Mucosa of gallbladder (tissue), 1 donor: ENCODE measurements at regions not wholly inside any gene's neighbourhood (a gene's known extent, or its start where the extent isn't known, plus 50 kb on each side); places are given as distances from the start of the nearest gene placed in this dataset.
"Not testable (repeated sequence)": the region's sequence is repeated elsewhere in the genome, so short reads cannot be mapped to it uniquely, and the experiment has no call there.

Experiments
- DNase-seq: peaks from one replicate; pipeline ENCODE4 v3.0.0-alpha.2; 2020; ENCODE audit warnings: low spot score
- donor health status: DM: no; HTN: no; CAD: no.

DNA sequence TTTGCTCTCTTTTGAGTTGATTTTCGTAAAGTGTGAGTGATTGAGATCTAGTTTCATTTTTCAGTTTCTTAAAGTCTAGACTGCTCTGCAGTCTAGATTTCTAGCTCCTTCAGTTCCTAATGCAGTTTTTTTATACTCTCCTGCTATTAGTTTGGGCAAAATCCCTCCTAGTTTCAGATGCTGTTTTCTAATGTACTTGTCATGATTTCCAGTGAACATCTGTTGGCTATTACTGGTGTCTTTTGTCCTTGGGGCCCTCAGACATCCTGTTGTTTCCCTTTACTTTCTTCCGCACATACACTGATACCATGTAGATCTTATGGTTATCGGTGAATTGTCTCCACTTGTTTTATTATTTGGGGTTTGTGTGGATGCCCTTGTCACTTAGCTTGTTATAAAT is 292.1 kb downstream of the TDRD3 start:
- no peak for DNase-seq

DNA sequence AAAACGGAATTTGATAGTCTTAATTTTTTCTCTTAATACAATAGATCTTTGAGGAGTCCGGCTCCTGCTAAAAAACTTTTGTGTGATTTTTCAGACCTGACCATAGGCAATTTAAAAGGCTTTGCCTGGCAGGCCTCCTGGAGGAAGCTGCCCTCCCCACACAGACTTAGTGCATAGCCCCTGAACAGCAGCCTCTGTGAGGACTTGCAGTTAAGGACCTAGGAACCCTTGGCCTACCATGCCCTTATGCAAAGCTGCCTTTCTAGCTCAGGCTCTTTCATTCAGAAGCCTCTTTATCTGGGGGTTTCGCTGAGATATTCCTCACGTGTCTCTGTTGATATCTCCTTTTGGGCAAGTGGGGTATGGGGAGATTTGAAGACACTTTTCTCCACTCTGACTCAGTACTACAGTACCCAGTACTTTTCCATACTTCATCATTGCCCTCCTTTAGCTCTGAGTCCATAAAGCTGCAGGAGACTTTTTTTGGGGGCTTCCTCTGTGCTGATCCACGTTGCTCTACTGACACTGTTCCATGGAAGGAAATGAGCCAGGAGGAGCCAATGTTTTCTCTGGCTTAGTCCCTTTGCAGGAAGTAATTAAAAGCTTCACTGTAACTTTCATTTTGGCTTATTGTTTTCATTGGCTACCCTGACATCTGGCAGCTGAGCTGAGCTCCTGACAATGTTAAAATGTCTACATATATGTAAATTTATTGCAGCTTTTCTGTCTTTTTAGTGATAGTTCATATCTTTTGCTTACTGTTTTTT is 283.1 kb downstream of the TDRD3 start:
- DNase-seq, result no peak

DNA sequence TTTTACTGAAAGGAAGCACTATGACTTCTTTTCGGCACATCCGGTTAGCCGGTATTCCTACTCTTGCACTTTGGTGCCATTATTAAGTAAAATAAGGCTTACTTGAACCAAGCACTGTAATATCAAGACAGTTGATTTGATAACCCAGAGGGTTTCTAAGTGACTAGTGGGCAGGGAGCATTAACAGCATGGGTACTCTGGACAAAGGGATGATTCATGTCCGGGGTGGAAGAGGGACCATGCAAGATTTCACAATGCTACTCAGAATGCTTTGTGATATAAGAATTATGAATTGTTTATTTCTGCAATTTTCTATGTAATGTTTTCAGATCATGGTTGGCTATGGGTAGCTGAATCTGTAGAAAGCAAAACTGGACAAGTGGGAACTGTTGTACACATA is 282.1 kb downstream of the TDRD3 start:
- no peak for DNase-seq

DNA sequence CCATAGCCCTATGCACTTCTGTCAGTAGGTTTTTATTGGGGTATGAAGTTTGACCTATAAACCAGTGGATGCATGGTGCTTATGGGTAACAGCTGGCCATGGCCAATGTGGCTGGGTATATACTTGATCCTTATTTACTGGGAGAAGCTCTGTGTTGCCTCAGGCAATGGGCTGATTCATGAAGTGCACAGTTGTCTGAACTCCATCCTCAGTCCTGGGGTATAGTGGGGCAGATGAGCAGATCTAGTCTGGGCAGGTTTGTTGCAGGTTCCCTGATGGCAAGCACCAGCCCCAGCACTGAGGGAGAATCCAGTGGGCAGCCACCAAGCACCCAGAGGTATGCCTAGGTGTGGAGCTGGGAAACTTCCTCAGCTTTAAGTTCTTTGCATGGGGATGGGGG is 274.4 kb downstream of the TDRD3 start:
- DNase-seq, result no peak

DNA sequence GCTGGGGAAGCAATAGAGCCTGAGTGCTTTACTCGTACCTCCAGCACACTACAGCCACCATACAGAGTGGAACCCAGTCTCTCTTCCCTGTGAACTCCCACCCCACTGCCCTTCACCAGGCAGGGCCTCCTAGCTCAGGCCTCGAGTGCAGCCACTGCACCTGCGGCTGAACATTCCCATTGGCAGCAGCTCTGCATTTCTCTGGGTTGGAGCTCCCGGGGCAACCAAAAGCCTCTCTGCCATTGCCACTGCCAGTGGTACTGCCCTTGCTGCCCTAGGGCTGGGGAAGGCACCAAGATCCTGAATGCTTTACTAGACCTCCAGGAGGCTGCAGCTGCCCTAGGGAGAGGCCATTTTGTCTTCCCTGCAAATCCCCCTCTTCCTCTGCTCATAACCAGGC is 266.8 kb downstream of the TDRD3 start:
- DNase-seq, result no peak

DNA sequence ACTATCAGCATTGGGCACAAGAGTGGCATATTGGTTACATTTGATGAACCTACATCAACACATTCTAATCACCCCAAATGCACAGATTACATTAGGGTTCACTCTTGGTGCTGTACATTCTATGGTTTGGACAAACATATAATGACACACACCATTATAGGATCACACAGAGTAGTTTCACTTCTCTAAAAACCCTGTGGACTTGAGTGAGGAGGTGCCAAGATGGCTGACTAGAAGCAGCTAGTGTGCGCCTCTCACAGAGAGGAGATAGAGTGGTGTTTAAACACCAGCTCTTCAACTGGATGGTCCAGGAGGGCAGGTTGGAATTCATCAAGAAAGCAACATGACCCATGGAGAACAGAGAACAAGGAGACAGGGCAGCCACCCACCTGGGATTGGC is 265.6 kb downstream of the TDRD3 start:
- no peak for DNase-seq

DNA sequence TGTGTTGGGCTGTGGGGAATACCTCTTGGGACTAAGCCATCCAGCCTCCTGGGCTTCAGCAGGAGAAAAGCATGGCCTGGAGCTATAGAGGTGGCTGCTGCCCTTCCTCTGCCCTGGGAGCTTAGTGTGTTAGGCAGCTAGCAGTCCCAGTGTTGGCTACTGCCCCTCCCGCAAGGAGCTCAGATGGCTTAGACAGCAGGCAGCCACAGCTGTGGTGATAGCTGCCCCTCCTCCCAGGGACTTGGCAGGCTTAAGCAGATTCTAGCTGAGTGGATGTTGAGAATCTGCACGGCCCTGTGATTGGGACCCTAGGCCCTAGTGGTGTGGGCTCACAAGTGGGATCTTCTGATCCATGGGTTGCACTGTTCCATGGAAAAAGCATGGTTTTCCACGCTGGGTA is 264.5 kb downstream of the TDRD3 start:
- no peak for DNase-seq

DNA sequence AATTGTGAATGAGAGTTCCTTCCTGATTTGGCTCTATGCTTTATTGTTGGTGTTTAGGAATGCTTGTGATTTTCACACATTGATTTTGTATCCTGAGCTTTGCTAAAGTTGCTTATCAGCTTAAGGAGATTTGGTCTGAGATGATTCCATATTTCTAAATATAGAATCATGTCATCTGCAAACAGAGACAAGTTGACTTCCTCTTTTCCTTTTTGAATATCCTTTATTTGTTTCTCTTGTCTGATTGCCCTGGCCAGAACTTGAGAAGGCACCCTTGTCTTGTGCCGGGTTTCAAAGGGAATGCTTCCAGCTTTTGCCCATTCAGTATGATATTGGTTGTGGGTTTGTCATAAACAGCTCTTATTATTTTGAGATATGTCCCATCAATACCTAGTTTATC is 260.6 kb downstream of the TDRD3 start:
- DNase-seq, result not testable (repeated sequence)

DNA sequence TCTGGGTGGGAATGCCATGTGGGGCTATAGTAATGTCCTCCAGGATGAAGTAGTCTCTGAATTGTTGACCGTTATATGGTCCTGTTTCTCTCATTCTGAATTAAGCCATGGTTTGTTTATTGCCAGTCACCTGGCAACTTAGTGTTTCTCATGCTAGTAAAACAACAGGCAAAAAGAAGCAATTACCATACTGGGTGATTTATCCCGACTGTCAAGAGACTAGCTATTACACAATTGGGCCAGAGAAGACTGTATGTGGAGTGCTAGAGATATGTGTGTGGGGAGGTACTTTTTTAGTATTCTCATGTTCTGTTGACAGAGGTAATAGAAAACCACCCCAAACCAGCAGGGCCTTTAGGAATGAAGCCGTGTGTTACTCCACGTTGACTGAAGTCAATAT is 258.2 kb downstream of the TDRD3 start:
- DNase-seq, result no peak

DNA sequence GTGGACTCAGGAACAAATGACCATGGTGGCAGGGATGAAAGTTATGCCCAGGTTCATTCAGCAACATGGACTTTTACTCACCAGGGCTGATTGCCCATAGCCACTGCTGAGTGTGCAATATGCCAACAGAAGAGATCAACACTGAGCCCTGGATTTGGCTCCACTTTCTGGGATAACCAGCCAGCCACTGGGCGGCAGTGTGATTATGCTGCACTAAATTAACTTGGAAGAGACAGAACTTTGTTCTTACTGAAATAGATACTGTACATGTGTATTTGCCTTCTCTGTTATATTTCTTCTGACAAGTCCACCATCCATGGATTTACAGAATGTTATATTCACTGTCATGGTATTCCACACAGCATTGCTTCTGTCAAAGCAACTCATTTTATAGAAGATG is 257.4 kb downstream of the TDRD3 start:
- DNase-seq, result no peak

DNA sequence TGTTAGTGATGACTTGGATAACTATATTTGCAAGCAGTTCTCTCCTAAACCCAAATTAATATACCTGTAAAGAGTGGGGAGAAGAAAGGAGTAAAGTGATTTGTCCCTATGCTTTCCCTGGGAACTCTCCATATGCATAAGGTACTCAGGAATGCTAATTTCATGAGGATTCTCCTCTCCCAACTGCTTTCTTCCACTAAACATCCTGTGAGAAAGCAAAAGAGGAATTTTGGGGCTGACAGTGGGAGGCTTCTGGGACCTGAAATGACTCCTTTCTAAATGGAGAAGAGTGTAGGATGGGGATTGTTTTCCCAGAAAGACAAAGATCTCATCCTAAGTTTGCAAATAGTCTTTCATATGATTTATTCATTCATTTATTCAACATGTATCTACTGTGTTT is 250.5 kb downstream of the TDRD3 start:
- no peak for DNase-seq

DNA sequence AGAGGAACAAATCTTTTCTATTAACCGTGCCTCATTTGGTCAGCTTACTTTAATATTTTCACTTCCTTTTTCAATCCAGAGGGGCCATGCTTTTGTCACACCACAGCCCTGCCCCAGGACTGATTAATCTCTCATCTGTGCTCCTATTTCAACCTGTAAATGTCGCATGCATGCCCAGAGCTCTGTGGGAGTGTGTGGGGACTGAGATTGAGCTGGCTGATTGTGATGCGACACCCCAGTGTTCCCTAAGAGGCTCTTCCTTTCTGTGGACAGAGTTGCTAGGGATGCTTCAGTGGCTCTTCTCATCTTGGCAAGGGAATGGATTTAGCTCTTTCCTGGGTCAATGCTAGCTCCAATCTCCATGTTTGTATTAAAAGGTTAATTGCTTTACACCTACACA is 249.6 kb downstream of the TDRD3 start:
- no peak for DNase-seq

DNA sequence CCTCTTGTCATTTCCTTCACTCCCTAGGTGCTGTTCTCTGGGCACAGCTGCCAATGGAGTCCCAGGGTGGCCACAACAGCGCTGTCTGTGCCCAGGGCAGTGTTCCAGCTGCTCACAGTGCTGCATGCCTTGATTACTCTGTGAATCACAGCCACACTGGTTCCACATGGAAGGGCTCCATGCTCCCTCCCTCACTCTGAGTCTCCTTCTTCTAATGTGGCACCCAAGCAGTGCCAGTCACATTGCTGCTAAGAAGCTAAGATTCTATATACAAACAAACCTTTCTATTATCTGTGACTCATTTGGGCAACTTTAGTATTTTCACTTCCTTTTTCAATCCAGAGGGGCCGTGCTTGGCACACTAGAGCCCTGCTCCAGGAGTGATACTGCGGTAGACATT is 248.7 kb downstream of the TDRD3 start:
- no peak for DNase-seq

DNA sequence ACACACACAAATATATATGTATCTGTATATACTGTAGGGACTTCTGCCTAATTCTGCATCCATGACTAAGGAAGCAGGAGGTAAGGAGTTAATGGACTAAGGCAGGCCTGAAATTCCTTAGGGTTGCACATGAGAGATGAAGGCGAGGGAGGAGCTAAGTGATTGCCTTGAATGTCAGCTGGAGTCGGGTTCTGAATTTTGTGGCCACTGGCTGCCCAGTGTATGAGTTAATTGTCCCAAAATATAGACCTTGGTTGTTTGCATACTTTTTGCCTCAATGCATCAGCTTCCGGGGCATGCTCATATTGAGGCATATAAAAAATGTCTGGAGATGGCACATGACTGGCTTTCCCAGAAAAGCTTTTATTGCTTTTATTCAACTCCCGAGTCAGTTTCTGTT is 245.5 kb downstream of the TDRD3 start:
- no peak for DNase-seq

DNA sequence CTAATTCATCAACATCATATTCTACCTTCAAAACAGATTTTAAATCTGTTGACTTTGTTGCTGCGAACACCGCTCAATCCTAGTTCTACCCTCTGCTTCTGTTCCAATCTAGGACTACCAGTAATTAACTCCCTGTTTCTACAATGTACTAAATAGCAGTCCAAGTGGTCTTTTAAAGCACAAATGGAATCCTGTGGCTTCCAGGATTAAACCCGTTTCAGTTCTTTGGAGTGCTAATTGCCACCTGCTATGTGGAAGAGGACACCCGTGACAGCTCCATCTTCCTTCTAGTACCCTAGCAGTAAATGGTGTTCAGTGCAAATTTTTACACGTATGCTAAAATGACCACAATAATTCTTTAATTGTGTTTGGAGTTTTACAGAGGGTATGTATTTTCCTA is 232.1 kb downstream of the TDRD3 start:
- DNase-seq, result no peak

DNA sequence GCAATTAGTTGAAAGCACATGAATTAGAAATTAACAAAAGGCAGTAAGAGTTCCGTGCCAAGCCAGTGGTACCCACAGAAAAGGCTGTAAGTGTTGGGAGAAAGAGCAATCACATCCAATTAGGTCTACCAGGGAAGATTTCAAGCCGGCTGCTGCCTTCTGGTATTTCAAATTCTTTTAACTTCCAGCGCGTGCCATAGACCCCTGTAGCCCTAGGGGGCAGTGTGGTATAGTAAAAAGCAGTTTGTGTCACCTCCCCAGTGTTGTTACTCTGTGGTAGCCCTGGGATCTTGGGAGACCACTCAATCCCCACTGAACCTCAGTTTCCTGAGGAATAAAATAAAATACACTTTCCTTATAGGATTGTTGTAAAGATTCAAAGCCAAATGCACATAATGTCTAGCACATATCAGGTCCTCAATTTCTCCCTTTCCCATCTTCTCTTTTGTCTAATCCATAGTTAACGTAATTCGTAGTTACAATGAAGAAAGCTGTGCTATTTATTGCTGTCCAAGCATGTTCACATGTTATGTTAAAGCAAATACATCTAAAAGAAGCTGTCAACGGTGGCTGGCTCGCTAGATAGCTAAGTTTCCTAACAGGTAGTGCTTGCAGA is 230.2 kb downstream of the TDRD3 start:
- DNase-seq, result no peak
